BE2C (cell line): ENCODE measurements at regions not wholly inside any gene's neighbourhood (a gene's known extent, or its start where the extent isn't known, plus 50 kb on each side); places are given as distances from the start of the nearest gene placed in this dataset.

Experiments
- DNase-seq: peaks from one replicate; pipeline ENCODE4 v3.0.0-alpha.2; 2020
- H3K27me3 ChIP-seq: fragments of 250-450 bp; sonication (Bioruptor Pico); 2 replicates; pipeline ENCODE4 v1.5.1; 2020; ENCODE audit warnings: mild to moderate bottlenecking
- H3K36me3 ChIP-seq: fragments of 250-450 bp; sonication (Bioruptor Pico); 2 replicates; pipeline ENCODE4 v1.5.1; 2020; ENCODE audit warnings: mild to moderate bottlenecking
- H3K4me1 ChIP-seq: fragments of 250-450 bp; sonication (Bioruptor Pico); 2 replicates; pipeline ENCODE4 v1.5.1; 2020
- H3K4me3 ChIP-seq: 2 replicates; pipeline ENCODE4 v1.5.1; 2011; ENCODE audit warnings: low read depth, low read length
- H3K9me3 ChIP-seq: fragments of 250-450 bp; sonication (Bioruptor Pico); 2 replicates; pipeline ENCODE4 v1.5.1; 2020
- CTCF ChIP-seq: IDR thresholded peaks from 2 replicates; pipeline ENCODE4 v1.5.1; 2012; ENCODE audit warnings: mild to moderate bottlenecking, low read depth, low read length

- no peaks in the 10 kb centered on the region; the same call in 1 of the 2 replicates for H3K9me3 ChIP-seq
- TF ChIP-seq CTCF: no peak
- no peak overlapping the region for H3K4me3 ChIP-seq
- H3K27me3 ChIP-seq: no peaks in the 10 kb centered on the region
- DNase-seq: no peak
- H3K36me3 ChIP-seq: no peaks in the 10 kb centered on the region
- 0 out of 2 replicates have a peak, but pooled peaks cover 2% of the 10 kb centered on the region for H3K4me1 ChIP-seq
These were observed 245.4 kb upstream of the SPTLC3 start for GRCh38 chr20:12763406-12763805.

- H3K36me3 ChIP-seq: no peaks in the 10 kb centered on the region
- no peaks in the 10 kb centered on the region; the same call in 1 of the 2 replicates for H3K9me3 ChIP-seq
- H3K4me3 ChIP-seq: no peak overlapping the region
- H3K27me3 ChIP-seq: no peaks in the 10 kb centered on the region
- no peak for TF ChIP-seq CTCF
- 0 out of 2 replicates have a peak, but pooled peaks cover 2% of the 10 kb centered on the region for H3K4me1 ChIP-seq
- no peak for DNase-seq
These were observed 244.7 kb upstream of the SPTLC3 start for GRCh38 chr20:12764053-12764452.

- TF ChIP-seq CTCF: no peak
- Histone ChIP-seq H3K4me3 (no peak overlapping the region), H3K9me3 (no peaks in the 10 kb centered on the region; the same call in 1 of the 2 replicates)
These were observed 243.9 kb upstream of the SPTLC3 start for GRCh38 chr20:12764851-12765250.

GRCh38 chr20:12773936-12774335 is 234.8 kb upstream of the SPTLC3 start:
- no peaks in the 10 kb centered on the region for H3K36me3 ChIP-seq
- no peak for DNase-seq
- no peak for TF ChIP-seq CTCF

More at GRCh38 chr20:12764851-12765250, 243.9 kb upstream of the SPTLC3 start:
- Histone ChIP-seq H3K4me1 (0 out of 2 replicates have a peak, but pooled peaks cover 2% of the 10 kb centered on the region), H3K36me3 (no peaks in the 10 kb centered on the region), H3K27me3 (no peaks in the 10 kb centered on the region)
- DNase-seq: no peak

GRCh38 chr20:12775041-12775440 is 233.7 kb upstream of the SPTLC3 start:
- Histone ChIP-seq H3K9me3 (no peaks in the 10 kb centered on the region), H3K36me3 (no peaks in the 10 kb centered on the region), H3K27me3 (no peaks in the 10 kb centered on the region), H3K4me3 (no peak overlapping the region), H3K4me1 (no peaks in the 10 kb centered on the region)
- TF ChIP-seq CTCF: no peak
- DNase-seq: no peak

More at GRCh38 chr20:12773936-12774335, 234.8 kb upstream of the SPTLC3 start:
- Histone ChIP-seq H3K9me3 (no peaks in the 10 kb centered on the region), H3K4me3 (no peak overlapping the region), H3K4me1 (no peaks in the 10 kb centered on the region), H3K27me3 (no peaks in the 10 kb centered on the region)

- TF ChIP-seq CTCF: no peak
- no peaks in the 10 kb centered on the region for H3K36me3 ChIP-seq
- no peaks in the 10 kb centered on the region for H3K9me3 ChIP-seq
- no peak for DNase-seq
- no peaks in the 10 kb centered on the region for H3K27me3 ChIP-seq
- no peaks in the 10 kb centered on the region for H3K4me1 ChIP-seq
- no peak overlapping the region for H3K4me3 ChIP-seq
These were observed 231.8 kb upstream of the SPTLC3 start for GRCh38 chr20:12777016-12777415.
